Motor neuron (in vitro differentiated cells): ENCODE measurements at regions not wholly inside any gene's neighbourhood (a gene's known extent, or its start where the extent isn't known, plus 50 kb on each side); places are given as distances from the start of the nearest gene placed in this dataset.
"Not testable (repeated sequence)": the region's sequence is repeated elsewhere in the genome, so short reads cannot be mapped to it uniquely, and the experiment has no call there.

Source experiments
- ATAC-seq, 8 experiments: fragments of 200-7000 bp; cut with Tn5 transposase; replicated peaks in 6 of 8; 2 replicates each; pipeline ENCODE4 v1.8.0; 2021; ENCODE audit warnings: mild to moderate bottlenecking in 8 of 8, moderate library complexity in 8 of 8
- H3K27ac ChIP-seq, 2 donors: fragments of 250-450 bp; sonication (Bioruptor Pico); 2 replicates each; pipeline ENCODE4 v1.9.0; 2021; ENCODE audit warnings: antibody characterized with exemption in 2 of 2, mild to moderate bottlenecking in 2 of 2, moderate library complexity in 1 of 2
- H3K4me1 ChIP-seq, 2 donors: fragments of 250-450 bp; sonication (Bioruptor Pico); replicated peaks in 1 of 2; 2 replicates each; pipeline ENCODE4 v1.6.1; 2021; ENCODE audit warnings: antibody characterized with exemption in 2 of 2, mild to moderate bottlenecking in 2 of 2, moderate library complexity in 1 of 2
- H3K4me3 ChIP-seq, 5 donors: fragments of 250-450 bp; sonication (Bioruptor Pico); 2 replicates each; pipeline ENCODE4 v1.9.0; 2021; ENCODE audit warnings: antibody characterized with exemption in 5 of 5, mild to moderate bottlenecking in 5 of 5, moderate library complexity in 4 of 5
- WGBS, 10 experiments: fragments of 450-650 bp; shearing (Covaris generic); methylation state at CpG; one replicate each; pipeline ENCODE4 v1.0.0; 2022; 5-methylcytosine and 5-hydroxymethylcytosine counted together
- in situ Hi-C, 9 experiments: fragments of 400-800 bp; cut with MboI; loops; one replicate each; pipeline ENCODE4 v1.15.0; 2021; ENCODE audit warnings: low sequenced_read_pairs in 9 of 9, low pct_unique_long_range_greater_than_20kb in 2 of 9; ENCODE audit not compliant: unreplicated experiment in 9 of 9

GRCh38 chr10:37733822-37734221, 123.6 kb downstream of the ZNF248 start:
- whole genome bisulfite sequencing, 10 experiments: 30 to 100% (median 75%) methylated on average over 1 to 2 of the region's 2 CpGs
- no peak overlapping the region for H3K27ac ChIP-seq
- in situ Hi-C loops: no loop called here
- no peak for ATAC-seq
- no peak overlapping the region for H3K4me3 ChIP-seq
- H3K4me1 ChIP-seq: no peaks in the 10 kb centered on the region

GRCh38 chr10:37732685-37733084, 124.7 kb downstream of the ZNF248 start:
- in situ Hi-C loops: no loop called here
- H3K4me3 ChIP-seq: no peak overlapping the region
- no peak overlapping the region for H3K27ac ChIP-seq
- H3K4me1 ChIP-seq: no peaks in the 10 kb centered on the region
- ATAC-seq: no peak

GRCh38 chr10:37728830-37729229, 128.6 kb downstream of the ZNF248 start:
- Histone ChIP-seq H3K4me3 (no peak overlapping the region), H3K27ac (no peak overlapping the region), H3K4me1 (no peaks in the 10 kb centered on the region)
- WGBS, 10 experiments: 33% methylated on average over 3 of the region's 5 CpGs; no CpG with 5 or more reads in 9 of the 10 experiments
- in situ Hi-C loops: no loop called here
- ATAC-seq: no peak

- ATAC-seq: no peak
Measured at GRCh38 chr10:37727491-37728352, 129.7 kb downstream of the ZNF248 start.

GRCh38 chr10:37721100-37721499, 136.3 kb downstream of the ZNF248 start:
- no peak for ATAC-seq
- 40 to 77% methylated on average over 1 to 3 of the region's 3 CpGs; no CpG with 5 or more reads in 8 of the 10 experiments for WGBS, 10 experiments
- in situ Hi-C loops: loop anchor here in 1 of 9 experiments (25.0 kb wide), 1 partner anchor 91 kb away; no protein-coding TSS in a partner anchor
- Histone ChIP-seq H3K27ac (no peak overlapping the region), H3K4me3 (no peak overlapping the region), H3K4me1 (no peaks in the 10 kb centered on the region)

More at GRCh38 chr10:37727491-37728352, 129.7 kb downstream of the ZNF248 start:
- no peaks in the 10 kb centered on the region for H3K4me1 ChIP-seq
- in situ Hi-C loops: no loop called here
- no peak overlapping the region for H3K4me3 ChIP-seq
- WGBS, 10 experiments: 33 to 60% methylated on average over 1 of the region's 12 CpGs; no CpG with 5 or more reads in 8 of the 10 experiments
- no peak overlapping the region for H3K27ac ChIP-seq

GRCh38 chr10:37718060-37718459, 139.3 kb downstream of the ZNF248 start:
- WGBS, 10 experiments: 0 to 98% (median 52%) methylated on average over 1 to 6 of the region's 6 CpGs; no CpG with 5 or more reads in 2 of the 10 experiments
- in situ Hi-C loops: loop anchor here in 1 of 9 experiments (25.0 kb wide), 1 partner anchor 94 kb away; no protein-coding TSS in a partner anchor
- not testable (repeated sequence) for H3K4me1 ChIP-seq, ATAC-seq, H3K27ac ChIP-seq, H3K4me3 ChIP-seq

GRCh38 chr10:37713642-37714041, 143.8 kb downstream of the ZNF248 start:
- Histone ChIP-seq H3K27ac (no peak overlapping the region), H3K4me3 (no peak overlapping the region), H3K4me1 (no peaks in the 10 kb centered on the region)
- in situ Hi-C loops: loop anchor here in 1 of 9 experiments (25.0 kb wide), 1 partner anchor 99 kb away; no protein-coding TSS in a partner anchor
- no peak for ATAC-seq
- WGBS, 10 experiments: 0 to 70% (median 23%) methylated on average over 1 to 3 of the region's 3 CpGs; no CpG with 5 or more reads in 4 of the 10 experiments

GRCh38 chr10:37713132-37713501, 144.3 kb downstream of the ZNF248 start:
- Histone ChIP-seq H3K4me1 (no peaks in the 10 kb centered on the region), H3K27ac (no peak overlapping the region), H3K4me3 (no peak overlapping the region)
- in situ Hi-C loops: loop anchor here in 1 of 9 experiments (25.0 kb wide), 1 partner anchor 99 kb away; no protein-coding TSS in a partner anchor
- WGBS, 10 experiments: 0 to 70% methylated on average over 1 to 2 of the region's 3 CpGs; no CpG with 5 or more reads in 8 of the 10 experiments
- ATAC-seq: no peak

- 0 to 50% (median 5%) methylated on average over 1 to 2 of the region's 4 CpGs; no CpG with 5 or more reads in 6 of the 10 experiments for WGBS, 10 experiments
- Histone ChIP-seq H3K27ac (no peak overlapping the region), H3K4me1 (no peaks in the 10 kb centered on the region), H3K4me3 (no peak overlapping the region)
- ATAC-seq: no peak
- in situ Hi-C loops: loop anchor here in 1 of 9 experiments (25.0 kb wide), 1 partner anchor 100 kb away; no protein-coding TSS in a partner anchor
Measured at GRCh38 chr10:37712489-37713131, 144.8 kb downstream of the ZNF248 start.

GRCh38 chr10:37711617-37712488, 145.6 kb downstream of the ZNF248 start:
- in situ Hi-C loops: loop anchor here in 1 of 9 experiments (25.0 kb wide), 1 partner anchor 100 kb away; no protein-coding TSS in a partner anchor
- no peaks in the 10 kb centered on the region for H3K4me1 ChIP-seq
- whole genome bisulfite sequencing, 10 experiments: 0 to 96% (median 29%) methylated on average over 1 to 5 of the region's 13 CpGs; no CpG with 5 or more reads in 3 of the 10 experiments
- H3K27ac ChIP-seq: no peak overlapping the region
- H3K4me3 ChIP-seq: no peak overlapping the region
- ATAC-seq: no peak

GRCh38 chr10:37710831-37711616, 146.4 kb downstream of the ZNF248 start:
- in situ Hi-C loops: loop anchor here in 1 of 9 experiments (25.0 kb wide), 1 partner anchor 101 kb away; no protein-coding TSS in a partner anchor
- Histone ChIP-seq H3K4me1 (no peaks in the 10 kb centered on the region), H3K4me3 (no peak overlapping the region), H3K27ac (no peak overlapping the region)
- 0 to 93% (median 40%) methylated on average over 1 to 5 of the region's 7 CpGs; no CpG with 5 or more reads in 5 of the 10 experiments for WGBS, 10 experiments
- peak in 2 of 8 experiments; percentile 26 to 59 for ATAC-seq
